HCEC 1CT (cell line): ENCODE measurements at regions not wholly inside any gene's neighbourhood (a gene's known extent, or its start where the extent isn't known, plus 50 kb on each side); places are given as distances from the start of the nearest gene placed in this dataset.
"Not testable (repeated sequence)": the region's sequence is repeated elsewhere in the genome, so short reads cannot be mapped to it uniquely, and the experiment has no call there.

Experiments used
- DNase-seq: peaks from one replicate; pipeline ENCODE4 v3.0.0-alpha.2; 2017

GRCh38 chr5:57394421-57395210, 88.0 kb downstream of the ACTBL2 start:
- no peak for DNase-seq

GRCh38 chr5:57386958-57387357, 95.7 kb downstream of the ACTBL2 start:
- DNase-seq: peak; percentile 30

GRCh38 chr5:57383093-57383861, 99.3 kb downstream of the ACTBL2 start:
- peak; percentile 93 for DNase-seq

GRCh38 chr5:57382655-57383054, 100.0 kb downstream of the ACTBL2 start:
- no peak for DNase-seq

GRCh38 chr5:57370376-57370775, 112.2 kb downstream of the ACTBL2 start:
- no peak for DNase-seq

GRCh38 chr5:57368010-57368409, 114.6 kb downstream of the ACTBL2 start:
- peak; percentile 17 for DNase-seq

- DNase-seq: peak; percentile 32
These were observed 115.9 kb downstream of the ACTBL2 start for GRCh38 chr5:57366744-57367143.

GRCh38 chr5:57362951-57363350, 119.7 kb downstream of the ACTBL2 start:
- no peak for DNase-seq

- no peak for DNase-seq
These were observed 121.7 kb downstream of the ACTBL2 start for GRCh38 chr5:57360871-57361270.

GRCh38 chr5:57358796-57359592, 123.6 kb downstream of the ACTBL2 start:
- no peak for DNase-seq

GRCh38 chr5:57356850-57357249, 125.8 kb downstream of the ACTBL2 start:
- not testable (repeated sequence) for DNase-seq

GRCh38 chr5:57349214-57349613, 133.4 kb downstream of the ACTBL2 start:
- DNase-seq: no peak

GRCh38 chr5:57348376-57349140, 134.1 kb downstream of the ACTBL2 start:
- no peak for DNase-seq

- no peak for DNase-seq
These were observed 136.3 kb downstream of the ACTBL2 start for GRCh38 chr5:57346328-57346727.

- DNase-seq: no peak
These were observed 141.1 kb downstream of the ACTBL2 start for GRCh38 chr5:57341380-57341979.

- no peak for DNase-seq
These were observed 141.9 kb downstream of the ACTBL2 start for GRCh38 chr5:57340681-57341080.

GRCh38 chr5:57339521-57339920, 143.1 kb downstream of the ACTBL2 start:
- DNase-seq: no peak

GRCh38 chr5:57338868-57339340, 143.7 kb downstream of the ACTBL2 start:
- DNase-seq: no peak

GRCh38 chr5:57338068-57338867, 144.3 kb downstream of the ACTBL2 start:
- DNase-seq: peak; percentile 39

- peak; percentile 78 for DNase-seq
These were observed 147.4 kb downstream of the ACTBL2 start for GRCh38 chr5:57335092-57335660.

GRCh38 chr5:57334475-57334874, 148.1 kb downstream of the ACTBL2 start:
- DNase-seq: peak; percentile 3
